HT1080 (cell line): ENCODE measurements at regions not wholly inside any gene's neighbourhood (a gene's known extent, or its start where the extent isn't known, plus 50 kb on each side); places are given as distances from the start of the nearest gene placed in this dataset.

Source experiments
- DNase-seq: peaks from one replicate; pipeline ENCODE4 v3.0.0-alpha.2; 2015; ENCODE audit warnings: low read depth

DNA sequence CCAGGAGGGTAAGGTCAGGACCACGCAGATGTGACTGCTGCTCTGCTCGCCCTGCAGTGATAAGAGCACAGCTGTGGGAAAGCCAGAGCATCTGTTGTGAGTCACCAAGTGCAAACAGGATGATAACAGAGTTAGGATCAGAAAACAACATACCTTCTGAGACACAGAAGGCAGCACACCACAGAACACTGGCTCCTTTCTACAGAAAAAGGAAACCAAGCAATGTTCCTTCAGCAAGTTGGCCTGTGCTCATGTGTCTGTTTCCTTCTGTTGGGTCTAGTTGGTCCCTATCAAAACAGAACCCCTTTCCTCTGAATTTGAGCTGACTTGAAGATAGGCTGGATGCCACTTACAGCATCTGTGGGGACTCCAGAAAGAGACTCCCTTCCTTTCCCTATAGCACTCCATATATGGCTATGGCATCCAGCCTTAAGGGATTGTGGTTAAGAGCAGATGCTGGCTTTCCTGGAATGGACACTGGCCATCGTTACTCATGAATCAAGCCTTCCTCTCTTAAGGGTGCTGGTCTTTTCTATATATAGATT lies 440.7 kb upstream of the THBS1 start:
- peak; percentile 91 for DNase-seq

DNA sequence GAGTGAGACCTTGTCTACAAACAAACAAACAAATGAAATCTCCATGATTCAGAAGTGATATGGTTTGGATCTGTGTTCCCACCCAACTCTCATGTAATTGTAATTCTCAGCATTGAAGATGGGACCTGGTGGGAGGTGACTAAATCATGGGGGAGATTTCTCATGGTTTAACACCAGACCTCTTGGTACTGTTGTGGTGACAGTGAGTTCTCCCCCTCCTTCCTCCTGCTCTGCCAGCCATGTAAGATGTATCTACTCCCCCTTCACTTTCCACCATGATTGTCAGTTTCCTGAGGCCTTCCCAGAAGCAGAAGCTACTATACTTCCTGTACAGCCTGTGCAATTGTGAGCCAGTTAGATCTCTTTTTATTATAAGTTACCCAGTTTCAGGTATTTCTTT lies 438.4 kb upstream of the THBS1 start:
- no peak for DNase-seq

DNA sequence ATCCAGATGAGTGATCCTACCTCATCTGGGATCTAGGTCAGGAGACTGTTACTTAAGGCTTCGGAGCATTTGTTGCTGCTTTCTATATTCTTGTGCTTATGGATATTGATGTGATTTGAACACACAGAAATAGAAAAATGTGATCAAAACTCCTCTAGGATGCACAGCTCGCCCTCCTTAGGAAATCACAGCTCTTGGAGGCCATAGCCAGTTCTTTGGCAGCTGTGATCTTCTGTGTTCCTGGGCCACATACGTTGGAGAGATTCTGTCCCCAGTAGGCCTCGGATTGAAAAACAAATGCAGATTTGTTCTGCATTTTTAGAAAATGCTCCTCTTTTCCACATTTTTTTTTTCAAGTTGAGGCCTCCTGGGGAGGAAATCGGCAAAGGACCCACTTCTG lies 437.4 kb upstream of the THBS1 start:
- DNase-seq: no peak

DNA sequence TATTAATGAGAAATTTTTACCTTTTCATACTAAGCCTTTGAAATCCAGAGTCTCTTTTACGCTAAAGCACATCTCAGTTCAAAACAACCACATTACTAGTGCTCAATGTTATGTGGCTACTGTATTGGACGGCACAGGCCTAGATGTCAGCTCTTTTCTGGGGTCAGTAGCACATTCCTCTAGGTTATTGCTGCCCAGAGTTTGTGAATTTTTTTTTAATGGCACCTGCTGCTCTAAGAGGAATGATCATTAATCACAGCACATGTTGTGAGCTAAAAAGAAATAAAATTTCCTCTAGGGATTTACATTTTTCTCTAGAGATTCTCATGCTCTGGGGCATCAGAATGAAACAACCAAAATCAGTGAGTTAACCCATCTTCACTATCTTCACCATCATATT lies 436.8 kb upstream of the THBS1 start:
- DNase-seq: no peak

DNA sequence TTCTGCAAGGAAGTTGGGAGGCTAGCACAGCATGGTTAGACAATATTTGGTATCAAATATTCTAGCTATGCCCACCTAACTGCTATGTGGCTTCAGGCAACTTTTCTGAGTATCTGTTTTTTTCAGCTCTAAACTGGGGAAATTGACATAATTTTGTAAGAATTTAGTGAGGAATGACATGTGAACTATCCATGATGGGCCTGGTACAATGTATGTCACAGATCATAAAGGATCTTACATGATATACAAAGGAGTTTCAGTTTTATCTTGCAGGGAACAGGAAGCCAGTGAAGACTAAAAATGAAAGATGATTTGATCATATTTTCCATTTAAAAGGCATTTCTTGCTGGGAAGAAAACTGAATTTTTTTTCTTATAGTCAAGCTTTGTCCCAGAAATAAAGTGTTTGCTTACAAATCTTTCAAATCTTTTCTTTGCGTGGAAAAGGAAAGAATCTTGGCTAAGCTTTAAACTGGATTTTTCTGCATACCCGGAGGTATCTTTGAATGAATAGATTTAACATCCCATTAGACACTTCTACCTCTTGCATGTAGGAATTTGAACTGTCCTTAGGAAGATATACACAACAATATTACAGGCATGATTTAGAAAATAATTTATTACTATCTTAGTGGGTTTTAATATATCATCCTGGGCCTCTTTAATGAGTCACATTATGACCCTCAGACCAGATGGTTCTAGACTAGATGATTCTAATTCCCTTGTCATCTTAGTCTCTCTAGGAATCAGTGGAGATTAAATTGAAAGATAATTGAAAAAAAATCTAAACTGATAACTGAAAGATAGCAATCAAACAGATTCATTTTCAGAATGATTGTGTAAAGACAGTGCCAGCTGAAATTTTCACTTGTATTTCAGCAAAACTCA lies 436.0 kb upstream of the THBS1 start:
- DNase-seq: no peak

DNA sequence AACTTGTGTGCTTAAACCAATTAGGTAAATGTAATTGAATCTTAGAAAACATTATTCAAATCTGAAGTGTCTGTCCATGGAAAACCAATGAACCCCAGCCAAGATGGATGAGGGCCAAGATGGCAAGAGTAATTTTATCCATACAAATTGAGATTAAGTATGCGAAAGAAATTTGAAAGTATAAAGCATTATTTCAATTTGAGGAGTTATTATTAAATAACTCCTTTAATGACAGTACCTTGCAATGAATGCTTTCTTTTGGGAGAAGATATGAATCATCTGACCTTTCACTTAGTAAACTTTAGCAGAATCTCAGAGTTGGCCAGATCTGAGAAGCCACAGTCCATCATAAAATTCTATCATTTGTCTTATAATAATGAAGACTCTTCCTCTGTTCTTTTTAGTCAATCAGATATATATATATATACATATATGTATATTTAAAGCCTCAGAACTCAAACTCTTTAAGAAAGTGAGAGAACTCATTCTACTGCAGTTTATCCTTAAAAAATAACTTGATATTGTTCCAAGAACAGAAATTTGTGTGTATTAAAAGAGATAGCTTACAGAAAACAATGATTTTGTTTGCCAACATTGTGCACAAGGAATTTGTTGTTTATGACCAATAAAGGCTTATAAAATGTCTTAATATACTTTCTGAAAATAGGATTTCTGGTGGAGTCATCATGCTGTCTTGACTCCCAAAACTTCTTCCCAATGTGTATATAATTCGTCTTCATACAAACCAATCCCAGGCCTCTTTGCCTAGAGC lies 434.8 kb upstream of the THBS1 start:
- peak; percentile 25 for DNase-seq

DNA sequence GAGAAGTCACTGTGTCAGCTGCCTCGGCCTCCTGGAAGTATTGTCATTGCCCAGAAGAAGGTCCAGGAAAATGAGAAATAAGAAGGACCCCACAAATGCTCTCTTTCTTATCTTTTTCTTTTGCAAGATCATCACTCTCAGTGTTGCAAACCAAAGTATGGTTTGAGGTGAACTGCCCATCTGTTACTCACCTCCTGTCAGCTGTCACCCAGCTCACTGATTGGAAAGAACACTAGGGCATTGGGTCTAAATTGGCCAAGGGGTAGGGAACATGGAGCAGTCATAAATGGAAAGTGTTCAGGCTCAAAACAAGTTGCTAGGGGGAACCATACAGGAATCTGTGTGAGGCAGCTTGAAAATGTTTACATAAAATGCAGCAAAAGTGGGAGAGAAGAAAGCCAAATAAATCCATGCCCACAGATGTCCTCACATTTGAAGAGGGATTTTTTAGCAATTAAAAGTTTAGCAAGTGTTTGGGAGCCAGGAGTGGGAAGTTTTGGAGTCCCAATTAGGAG lies 431.2 kb upstream of the THBS1 start:
- no peak for DNase-seq

DNA sequence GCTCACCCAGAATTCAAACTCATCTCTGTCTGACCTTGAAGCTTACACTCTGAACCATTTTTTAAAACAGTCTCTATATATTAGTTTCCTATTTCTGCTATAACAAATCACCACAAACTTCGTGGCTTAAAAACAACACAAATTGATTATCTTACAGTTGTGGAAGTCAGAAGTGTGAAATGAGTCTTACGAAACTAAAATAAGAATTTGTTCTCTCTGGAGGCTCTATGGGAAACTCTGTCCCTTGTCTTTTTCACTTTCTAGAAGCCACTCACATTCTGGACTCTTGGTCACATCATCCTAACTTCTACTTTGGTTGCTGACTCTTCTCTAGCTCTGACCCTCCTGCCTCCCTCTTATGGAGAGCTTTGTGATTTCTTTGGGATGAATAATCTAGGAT lies 429.3 kb upstream of the THBS1 start:
- no peak for DNase-seq

DNA sequence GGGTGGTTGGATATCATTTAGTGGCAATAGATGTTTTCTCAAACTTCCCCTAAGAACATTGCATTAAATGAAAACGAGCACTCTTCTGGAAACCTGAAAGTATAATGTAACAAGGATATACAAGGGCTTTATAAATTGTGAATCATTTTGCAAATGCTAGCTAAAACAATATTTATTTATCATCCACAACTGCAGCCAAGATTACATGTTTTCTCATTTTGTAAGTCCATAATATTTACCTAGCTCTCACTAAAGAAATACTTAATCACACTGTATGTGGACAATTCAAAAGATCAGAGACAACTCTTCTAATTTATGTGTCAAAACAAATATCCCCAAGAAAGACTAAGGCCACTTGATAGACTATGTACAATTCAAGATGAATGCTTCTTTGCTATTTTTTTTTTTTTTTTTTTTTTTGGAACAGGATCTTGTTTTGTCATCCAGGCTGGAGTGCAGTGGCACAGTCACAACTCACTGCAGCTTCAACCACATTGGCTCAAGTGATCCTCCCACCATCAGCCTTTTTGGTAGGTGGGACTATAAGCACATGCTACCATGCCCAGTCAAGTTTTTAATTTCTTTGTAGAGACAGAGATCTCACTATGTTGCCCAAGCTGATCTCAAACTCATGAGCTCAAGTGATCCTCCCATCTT lies 427.7 kb upstream of the THBS1 start:
- no peak for DNase-seq

DNA sequence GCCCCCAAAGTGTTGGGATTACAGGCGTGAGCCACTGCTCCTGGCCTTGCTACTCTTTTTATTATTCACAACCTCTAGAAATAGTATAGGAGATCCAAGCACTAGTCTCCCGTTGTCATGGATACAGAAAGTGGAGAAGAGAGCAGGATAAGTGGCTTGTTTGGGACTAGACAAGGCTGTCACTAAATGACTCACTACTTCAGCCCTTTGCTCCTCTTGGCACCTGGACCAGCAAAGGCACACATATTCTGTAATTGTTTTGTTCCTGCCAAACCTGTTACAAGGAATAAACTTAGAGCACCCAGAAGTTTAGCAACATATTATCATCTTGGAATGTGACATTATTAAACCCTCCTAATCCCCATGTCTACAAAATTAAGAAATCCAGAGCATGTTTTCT lies 427.2 kb upstream of the THBS1 start:
- peak; percentile 32 for DNase-seq

DNA sequence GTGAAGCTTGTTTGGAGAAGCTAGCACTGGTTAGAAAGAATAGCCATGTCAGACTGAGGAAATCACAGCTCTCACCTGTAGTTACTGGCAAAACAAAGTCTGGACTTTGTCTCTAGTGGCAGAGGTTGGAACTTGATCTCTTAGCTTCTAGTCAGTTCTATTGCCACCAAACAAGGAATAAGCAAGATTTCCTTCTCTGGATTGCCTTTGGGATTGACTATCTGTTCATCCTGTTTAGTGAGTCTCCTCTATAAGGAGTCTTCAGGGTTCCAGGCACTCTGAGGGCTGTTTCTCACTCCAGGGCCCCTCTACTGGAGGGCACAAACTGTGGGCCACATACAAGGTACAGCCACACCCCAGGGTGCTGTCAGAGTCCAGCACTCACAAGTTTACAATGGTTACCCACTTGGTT lies 426.6 kb upstream of the THBS1 start:
- DNase-seq: no peak

DNA sequence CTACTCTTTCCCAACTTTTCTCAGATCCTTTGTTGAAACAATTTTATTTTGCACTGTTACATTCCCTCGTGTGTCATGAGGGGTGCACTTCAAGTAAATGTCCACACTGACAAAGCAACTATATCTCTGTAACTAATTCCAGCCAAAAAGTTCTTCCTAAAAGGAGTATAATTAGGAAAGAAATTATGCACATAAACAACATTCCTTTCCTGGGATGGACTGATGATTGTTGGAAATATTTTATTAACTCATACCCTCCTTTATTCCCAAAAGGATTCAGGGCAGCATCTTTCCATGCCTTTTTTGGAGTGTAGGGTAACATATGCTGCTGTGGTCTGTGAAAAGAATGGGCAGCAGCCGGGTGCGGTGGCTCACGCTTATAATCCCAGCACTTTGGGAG lies 426.1 kb upstream of the THBS1 start:
- DNase-seq: no peak

DNA sequence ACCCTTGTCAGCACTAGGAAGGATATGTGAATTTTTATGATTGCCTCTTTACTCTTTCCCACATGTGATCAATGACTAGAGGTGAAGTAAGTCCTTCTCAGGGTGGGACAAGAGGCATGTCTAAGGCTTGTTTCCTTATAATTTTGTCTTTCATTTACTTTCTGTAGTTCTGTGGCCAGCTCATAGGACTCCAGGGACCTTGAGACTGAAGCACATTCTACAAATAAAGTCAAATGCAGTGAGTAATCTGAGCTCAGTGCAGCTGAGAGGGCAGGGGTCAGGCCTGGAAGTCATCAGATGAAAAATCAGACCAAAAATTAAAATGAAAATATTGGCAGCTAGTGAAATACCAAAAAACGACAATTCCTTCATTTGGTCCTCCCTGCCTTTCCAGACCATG lies 424.7 kb upstream of the THBS1 start:
- no peak for DNase-seq

DNA sequence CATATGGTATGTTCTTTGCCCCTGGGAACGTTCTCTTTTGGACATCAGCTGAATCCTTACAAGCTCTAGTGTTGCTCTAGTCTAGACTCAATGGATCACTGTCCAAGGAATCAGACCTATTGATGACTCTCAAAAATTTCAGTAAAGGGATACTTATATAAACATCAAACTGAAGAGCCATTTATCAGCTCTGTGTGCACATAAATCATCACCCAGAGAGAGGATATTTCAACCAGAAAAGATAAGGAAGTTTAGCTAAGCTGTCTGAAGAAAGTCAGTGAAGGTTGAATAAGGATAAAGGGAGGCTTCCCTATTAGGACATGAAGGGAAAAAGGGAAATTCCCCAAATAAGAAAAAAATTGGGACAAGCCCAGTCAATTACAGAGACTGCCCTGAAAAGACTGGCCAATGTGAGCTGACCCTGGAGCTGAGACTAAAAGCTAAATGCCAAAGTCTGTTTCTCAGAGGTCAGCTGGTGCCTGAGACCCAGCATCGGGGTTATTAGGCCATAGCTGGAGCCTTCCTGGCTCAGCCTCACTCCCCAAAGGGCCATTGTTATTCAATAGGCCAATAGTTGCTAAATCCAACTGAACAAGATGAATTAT lies 424.1 kb upstream of the THBS1 start:
- no peak for DNase-seq

DNA sequence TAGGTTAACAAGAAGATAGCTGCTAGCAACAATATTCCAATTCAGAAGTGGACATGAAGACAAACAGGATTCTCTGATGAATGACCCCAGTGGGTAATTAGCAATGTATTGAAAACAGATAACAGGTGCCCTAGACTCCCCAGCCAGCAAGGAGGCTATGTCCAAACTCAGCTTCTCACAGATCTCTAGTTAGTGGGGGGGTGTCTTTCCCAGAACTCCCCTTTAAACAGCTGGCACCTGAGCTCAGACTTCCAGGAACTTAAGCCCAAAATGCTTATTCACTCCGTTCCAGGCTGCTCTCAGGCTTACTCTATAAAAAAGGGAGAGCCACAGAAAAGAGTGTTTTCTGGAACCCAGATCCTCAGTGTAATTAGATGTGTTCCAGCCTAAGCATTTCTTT lies 423.0 kb upstream of the THBS1 start:
- no peak for DNase-seq

DNA sequence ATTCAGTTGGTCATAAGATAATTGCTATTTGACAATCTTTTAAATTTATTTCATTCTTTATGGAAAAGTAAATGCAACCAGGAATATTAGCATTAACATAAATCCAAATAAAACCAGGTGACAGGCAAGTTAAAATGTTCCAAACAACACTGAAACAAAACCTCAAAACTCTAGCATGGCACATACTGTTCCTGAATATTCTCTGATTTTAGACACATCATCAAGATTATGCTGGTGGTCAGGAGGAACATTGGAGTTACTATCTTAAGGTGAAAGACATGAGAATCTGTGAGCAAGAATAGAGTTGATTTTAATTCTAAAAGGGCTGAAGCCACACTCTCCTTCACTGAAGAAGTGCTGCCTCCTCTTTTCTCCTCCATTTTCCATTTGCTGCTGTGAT lies 421.0 kb upstream of the THBS1 start:
- no peak for DNase-seq

DNA sequence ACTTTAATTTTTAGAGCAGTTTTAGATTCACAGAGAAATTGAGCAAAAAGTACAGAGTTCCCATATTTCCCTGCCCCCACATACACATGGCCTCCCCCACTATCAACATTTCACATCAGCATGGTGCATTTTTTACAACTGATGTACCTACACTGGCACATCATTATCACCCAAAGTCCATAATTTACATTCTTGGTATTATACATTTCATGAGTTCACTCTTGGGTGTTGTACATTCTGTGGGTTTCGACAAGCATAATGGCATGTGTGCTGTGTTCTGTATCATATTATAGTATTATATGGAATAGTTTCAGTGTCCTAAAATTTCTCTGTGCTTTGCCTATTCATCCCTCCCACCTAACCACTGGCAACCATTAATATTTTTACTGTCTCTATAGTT lies 419.8 kb upstream of the THBS1 start:
- no peak for DNase-seq

DNA sequence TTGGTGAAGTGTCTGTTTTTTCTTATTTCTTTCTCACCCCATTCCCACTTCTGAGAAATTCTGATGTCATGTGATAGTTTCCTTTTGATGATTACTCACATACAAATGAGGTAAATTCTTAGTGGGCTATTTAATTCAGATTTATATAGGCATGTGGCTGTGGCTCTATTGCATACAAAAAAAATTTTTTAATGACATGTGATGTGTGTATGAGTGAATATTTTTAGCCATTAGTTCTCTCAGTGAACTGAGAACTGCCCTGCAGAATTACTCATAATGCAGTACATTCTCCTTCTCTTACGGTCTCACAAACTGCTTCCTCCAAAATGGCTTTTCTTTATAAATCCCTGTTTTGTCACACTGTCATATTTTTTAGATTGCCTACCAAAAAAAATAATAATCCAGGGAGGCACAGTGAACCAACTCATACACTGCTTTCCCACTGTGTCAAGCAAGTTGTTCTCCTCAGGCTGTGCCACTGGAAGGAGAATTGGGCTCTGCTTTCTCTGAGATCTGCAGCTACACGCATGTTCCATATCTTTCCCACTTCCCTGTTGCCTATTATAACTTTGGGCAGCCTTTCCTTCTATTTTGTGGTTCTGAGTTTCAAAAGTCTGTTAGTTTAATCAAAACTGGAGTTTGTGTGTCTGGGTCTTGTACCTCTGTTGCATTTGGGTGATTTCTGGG lies 415.7 kb upstream of the THBS1 start:
- DNase-seq: no peak

DNA sequence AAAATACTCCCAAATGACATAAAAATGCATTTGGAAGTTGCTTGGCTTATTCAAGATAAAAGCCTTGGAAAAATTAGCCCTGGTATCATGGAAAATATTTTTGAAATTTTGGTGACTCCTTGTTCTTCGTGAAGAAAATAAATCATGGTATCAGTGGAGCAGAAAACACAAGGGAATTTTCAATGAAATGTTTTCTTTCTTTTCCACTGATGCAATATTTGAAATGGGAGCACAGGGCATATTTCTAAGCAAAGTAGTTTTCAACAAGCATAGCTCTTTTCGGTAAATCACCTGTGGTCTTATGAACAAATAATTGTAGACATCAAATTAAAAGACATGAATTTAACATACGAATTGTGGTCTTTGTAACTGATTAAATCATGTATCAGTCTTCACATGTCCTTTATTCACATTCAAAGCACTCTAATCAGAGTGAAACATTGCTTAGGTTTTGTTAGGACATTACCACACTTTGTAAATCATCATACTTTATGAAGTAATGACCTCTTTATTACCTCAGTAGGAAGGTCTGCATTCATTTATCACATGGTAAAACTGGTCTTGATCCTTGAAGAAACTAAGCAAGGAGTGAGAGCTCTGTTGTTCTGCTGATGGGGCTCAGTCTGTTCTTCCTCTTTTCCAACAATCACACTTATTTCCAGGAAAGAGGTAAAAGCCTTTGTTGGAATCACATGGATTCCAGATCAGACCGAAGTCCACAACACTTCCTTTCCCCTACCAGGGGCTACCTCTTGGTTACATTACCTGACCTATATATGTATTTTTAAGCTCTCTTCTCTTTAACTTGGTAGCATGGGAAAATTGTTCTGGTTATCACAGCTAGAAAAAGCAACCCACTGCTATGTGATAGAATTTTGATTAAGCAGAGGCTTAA lies 413.5 kb upstream of the THBS1 start:
- DNase-seq: no peak

DNA sequence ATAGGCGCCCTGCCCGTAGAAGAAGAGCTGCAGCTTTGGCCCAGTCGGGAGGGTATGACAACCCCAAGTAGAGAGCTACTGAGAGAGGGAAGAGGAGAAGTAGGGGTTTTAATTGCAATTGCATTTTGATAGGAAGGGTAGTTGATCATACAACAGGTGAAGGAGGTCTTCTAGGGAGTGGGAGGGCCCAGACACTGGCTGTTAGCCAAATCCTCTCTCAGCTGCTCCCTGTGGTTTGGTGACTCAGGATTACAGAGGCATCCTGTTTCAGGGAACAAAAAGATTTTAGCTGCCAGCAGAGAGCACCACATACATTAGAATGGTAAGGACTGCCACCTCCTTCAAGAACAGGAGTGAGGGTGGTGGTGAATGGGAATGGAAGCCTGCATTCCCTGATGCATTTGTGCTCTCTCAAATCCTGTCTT lies 408.9 kb upstream of the THBS1 start:
- peak; percentile 97 for DNase-seq
